Embryonic facial prominence (tissue), 1 donor: ENCODE measurements at regions not wholly inside any gene's neighbourhood (a gene's known extent, or its start where the extent isn't known, plus 50 kb on each side); places are given as distances from the start of the nearest gene placed in this dataset.

Experiments used
- DNase-seq: peaks from one replicate; pipeline ENCODE4 v3.0.0-alpha.2; 2016; ENCODE audit errors: extremely low spot score

GRCh38 chr4:173930329-173930967 is 353.0 kb downstream of the FBXO8 start:
- DNase-seq: no peak

- no peak for DNase-seq
Measured at GRCh38 chr4:173929921-173930320, 353.5 kb downstream of the FBXO8 start.

GRCh38 chr4:173924561-173924960 is 358.9 kb downstream of the FBXO8 start:
- no peak for DNase-seq

GRCh38 chr4:173919861-173920260 is 363.6 kb downstream of the FBXO8 start:
- no peak for DNase-seq

GRCh38 chr4:173919196-173919595 is 364.3 kb downstream of the FBXO8 start:
- no peak for DNase-seq

- no peak for DNase-seq
Measured at GRCh38 chr4:173917255-173917960, 366.1 kb downstream of the FBXO8 start.

GRCh38 chr4:173913496-173913895 is 370.0 kb downstream of the FBXO8 start:
- no peak for DNase-seq

GRCh38 chr4:173912384-173912783 is 371.1 kb downstream of the FBXO8 start:
- DNase-seq: no peak

GRCh38 chr4:173910891-173911290 is 372.6 kb downstream of the FBXO8 start:
- DNase-seq: no peak

GRCh38 chr4:173909294-173909693 is 374.2 kb downstream of the FBXO8 start:
- DNase-seq: no peak

GRCh38 chr4:173899813-173900212 is 369.8 kb upstream of the HAND2 start:
- DNase-seq: no peak

- no peak for DNase-seq
Measured at GRCh38 chr4:173891072-173891471, 361.0 kb upstream of the HAND2 start.

- DNase-seq: no peak
Measured at GRCh38 chr4:173883821-173884220, 353.8 kb upstream of the HAND2 start.

- no peak for DNase-seq
Measured at GRCh38 chr4:173880897-173881296, 350.9 kb upstream of the HAND2 start.

GRCh38 chr4:173879509-173879908 is 349.5 kb upstream of the HAND2 start:
- no peak for DNase-seq

GRCh38 chr4:173878701-173879100 is 348.7 kb upstream of the HAND2 start:
- DNase-seq: no peak

- no peak for DNase-seq
Measured at GRCh38 chr4:173871643-173872042, 341.6 kb upstream of the HAND2 start.

- DNase-seq: no peak
Measured at GRCh38 chr4:173866322-173867026, 336.4 kb upstream of the HAND2 start.

GRCh38 chr4:173862754-173863153 is 332.7 kb upstream of the HAND2 start:
- DNase-seq: no peak

GRCh38 chr4:173860094-173860493 is 330.1 kb upstream of the HAND2 start:
- DNase-seq: no peak

GRCh38 chr4:173859091-173859713 is 329.2 kb upstream of the HAND2 start:
- DNase-seq: no peak

GRCh38 chr4:173858471-173858870 is 328.4 kb upstream of the HAND2 start:
- DNase-seq: no peak

GRCh38 chr4:173857828-173858227 is 327.8 kb upstream of the HAND2 start:
- DNase-seq: no peak
